GM18870 (cell line): ENCODE measurements at regions not wholly inside any gene's neighbourhood (a gene's known extent, or its start where the extent isn't known, plus 50 kb on each side); places are given as distances from the start of the nearest gene placed in this dataset.

ENCODE experiments used
- ATAC-seq: cut with Tn5 transposase; IDR thresholded peaks from one replicate; pipeline ENCODE4 v1.9.1; 2021; ENCODE audit warnings: moderate library complexity; ENCODE audit not compliant: unreplicated experiment

- no peak for ATAC-seq
Observed at GRCh38 chr12:66959276-66959675, 280.4 kb upstream of the GRIP1 start.

GRCh38 chr12:66960006-66960405 is 281.1 kb upstream of the GRIP1 start:
- no peak for ATAC-seq

DNA sequence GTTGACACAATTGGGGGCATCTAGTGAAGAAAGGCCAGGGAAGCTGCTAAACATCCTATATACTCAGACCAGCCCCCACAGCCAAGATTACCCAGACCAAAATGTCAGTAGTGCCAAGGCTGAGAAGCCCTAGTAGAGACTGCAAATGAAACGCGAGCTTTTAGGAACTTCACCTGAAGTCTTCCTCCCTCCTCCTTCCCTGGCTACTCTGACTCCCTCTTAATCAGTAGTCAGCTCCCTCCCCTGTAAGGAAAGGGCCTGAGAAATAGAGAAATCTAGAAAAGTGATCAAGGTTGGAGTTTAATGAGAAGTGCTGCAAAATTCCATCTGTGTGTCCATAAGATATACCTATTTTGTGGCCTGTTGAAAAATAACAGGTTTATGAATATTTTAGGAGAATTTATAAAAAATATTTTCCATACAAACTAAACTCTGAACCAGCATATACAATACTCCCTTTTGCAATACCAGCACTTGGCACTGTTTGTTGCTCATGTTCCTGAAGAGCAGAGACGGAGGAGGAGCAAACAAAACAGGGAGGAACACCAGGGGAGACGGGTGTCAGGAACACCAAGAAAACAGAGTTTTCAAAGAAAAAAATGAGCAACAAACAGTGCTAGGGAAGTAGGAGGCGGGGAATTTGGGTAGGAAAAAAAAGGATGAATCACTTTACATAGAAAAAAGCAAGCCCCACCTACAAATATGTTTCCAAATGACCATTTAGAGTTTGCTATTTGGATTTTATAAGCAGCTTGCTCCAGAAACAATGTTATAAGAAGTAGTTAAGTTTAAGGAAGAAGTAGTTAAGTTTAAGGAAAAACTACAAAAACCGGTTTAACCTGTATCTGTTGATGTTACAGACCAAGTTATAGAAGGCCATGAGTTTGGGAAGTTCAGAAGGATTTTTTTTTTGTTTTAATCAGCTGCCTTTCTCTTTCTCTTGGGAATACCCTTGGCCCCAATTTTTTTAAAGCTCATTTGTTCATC is 282.1 kb upstream of the GRIP1 start:
- no peak for ATAC-seq

DNA sequence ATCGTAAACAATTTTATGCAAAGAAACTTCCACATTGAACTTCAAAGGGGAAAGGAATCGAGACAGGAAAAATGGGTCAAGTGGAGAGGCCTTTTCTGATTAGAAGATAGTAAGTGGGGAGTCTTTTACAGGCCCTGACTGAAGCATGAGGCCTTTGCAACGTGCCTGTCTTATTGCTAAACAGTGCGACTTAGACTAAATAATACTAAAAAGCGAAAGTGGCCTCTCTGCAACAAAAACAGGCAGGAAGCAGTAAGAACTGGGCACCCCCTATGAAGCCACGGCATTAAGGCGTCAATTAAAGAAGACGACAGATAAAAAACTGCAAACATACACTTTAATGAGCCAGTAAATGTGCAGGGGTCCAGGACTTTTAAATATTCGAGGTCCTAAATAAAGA is 283.4 kb upstream of the GRIP1 start:
- no peak for ATAC-seq

GRCh38 chr12:66963901-66964300 is 285.0 kb upstream of the GRIP1 start:
- no peak for ATAC-seq

GRCh38 chr12:66964629-66965028 is 285.8 kb upstream of the GRIP1 start:
- no peak for ATAC-seq

DNA sequence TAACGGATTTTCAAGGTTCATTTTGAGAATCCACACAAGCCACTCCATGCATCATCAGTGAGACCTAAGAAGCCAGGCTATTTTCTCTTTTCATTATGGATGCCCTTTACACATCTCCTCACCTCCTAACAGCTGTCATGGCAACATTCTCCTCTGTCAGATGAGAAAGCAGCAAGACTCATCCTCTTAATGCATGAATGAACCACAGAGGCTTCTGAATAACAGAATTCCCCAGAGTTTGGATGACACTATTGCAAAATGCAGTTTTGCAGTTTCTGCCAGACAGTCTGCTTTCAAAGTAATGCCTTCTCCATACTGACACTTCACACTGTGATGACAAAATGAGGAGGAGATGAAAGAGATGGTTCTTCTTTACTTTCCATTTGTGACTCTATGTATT is 286.7 kb upstream of the GRIP1 start:
- ATAC-seq: no peak

DNA sequence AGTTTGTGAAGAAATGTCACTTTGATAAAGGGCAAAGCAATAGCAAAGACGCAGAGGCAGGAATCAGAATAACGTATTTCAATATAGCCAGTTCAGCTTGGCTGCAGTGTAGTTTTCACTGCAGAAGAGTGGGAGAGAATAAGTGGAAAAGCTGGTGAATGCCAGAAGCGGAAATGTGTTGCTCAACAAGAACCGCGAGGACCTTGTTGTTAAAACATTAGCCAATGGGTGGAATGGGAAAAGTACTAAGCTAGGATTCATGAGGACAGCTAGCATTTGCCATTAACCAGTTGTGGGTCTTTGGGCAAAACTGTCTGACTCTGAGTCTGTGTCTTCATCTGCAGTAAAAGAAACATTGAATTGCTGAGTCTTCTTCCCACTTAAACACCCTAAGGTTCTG is 292.9 kb upstream of the GRIP1 start:
- ATAC-seq: no peak

GRCh38 chr12:66976526-66976925 is 292.6 kb upstream of the CAND1 start:
- ATAC-seq: no peak

GRCh38 chr12:66978802-66979201 is 290.4 kb upstream of the CAND1 start:
- no peak for ATAC-seq

- no peak for ATAC-seq
Observed at GRCh38 chr12:66979251-66979650, 289.9 kb upstream of the CAND1 start.

DNA sequence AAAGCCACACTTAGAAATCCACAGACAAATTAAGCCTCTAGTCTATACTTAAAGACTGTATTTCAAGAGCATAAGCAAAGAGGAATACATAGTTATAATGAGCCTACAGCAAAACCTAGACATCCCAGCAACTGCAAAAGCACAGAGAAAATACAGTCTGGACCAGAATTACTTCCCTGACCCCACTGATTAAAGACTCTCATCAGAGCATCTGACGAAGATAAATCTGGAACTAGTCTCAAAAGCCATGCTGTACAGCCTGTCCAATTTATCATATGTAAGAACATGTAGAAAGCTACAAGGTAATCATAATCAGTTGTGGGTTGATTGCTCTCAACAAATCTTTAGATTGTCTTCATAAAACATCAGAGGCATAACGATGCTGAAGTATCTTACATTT is 285.1 kb upstream of the CAND1 start:
- ATAC-seq: no peak

- ATAC-seq: no peak
Observed at GRCh38 chr12:66984962-66985361, 284.2 kb upstream of the CAND1 start.

- ATAC-seq: no peak
Observed at GRCh38 chr12:66999141-66999540, 270.0 kb upstream of the CAND1 start.

DNA sequence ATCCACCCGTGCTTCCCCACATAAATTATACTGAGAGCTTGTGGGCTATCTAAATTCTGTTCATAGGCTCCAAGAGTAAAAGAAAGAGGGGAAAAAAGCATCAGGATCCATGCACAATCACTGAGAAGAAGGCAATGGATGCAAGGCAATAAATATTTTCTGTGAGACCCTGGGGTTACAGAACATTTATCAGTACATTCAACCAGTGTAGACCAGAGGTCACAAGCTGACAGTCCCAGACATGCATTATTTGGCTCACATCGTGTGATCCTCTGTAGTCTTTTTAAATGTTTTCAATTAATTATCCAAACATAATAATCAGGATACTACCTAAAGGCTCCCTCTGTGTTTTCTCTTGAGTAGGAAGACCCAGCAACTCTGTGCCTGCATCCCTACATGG is 267.9 kb upstream of the CAND1 start:
- no peak for ATAC-seq

GRCh38 chr12:67002720-67003119 is 266.4 kb upstream of the CAND1 start:
- no peak for ATAC-seq

DNA sequence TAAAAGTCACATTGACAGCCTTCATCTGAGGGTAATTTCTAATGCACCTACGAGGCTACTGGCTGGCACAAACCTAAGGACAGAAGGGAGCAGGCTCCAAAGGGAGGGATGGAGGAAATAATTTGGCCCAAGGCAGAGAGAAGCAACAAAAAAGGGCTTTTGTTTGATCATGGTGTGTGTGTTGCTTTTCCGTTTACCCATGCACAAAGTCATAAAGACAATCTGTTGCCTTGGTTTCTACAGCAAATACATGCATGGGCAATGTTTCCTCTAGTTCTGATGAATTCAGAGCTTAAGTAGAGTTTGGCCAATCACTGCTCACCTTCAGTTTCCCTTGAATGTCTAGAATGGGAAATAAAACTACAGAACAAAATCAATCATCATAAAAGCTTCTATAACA is 262.5 kb upstream of the CAND1 start:
- no peak for ATAC-seq

DNA sequence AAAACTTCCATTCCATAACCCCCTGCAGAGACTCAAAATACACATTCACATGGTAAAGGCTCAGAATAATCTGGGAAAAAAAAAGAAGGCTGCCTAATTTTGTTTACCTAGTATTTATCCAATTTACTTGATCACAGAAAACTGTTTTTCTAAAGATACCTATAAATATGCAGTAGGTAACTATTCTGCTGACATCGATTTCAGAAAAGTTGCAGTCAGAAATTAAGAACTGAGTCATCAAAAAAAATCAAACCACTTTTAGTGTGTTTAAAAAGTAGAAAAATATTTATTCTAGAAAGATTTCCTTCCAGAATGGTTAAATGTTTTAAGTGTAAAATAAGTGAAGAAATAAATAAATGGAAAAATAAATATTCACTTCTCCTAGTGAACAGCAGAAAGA is 254.5 kb upstream of the CAND1 start:
- no peak for ATAC-seq

DNA sequence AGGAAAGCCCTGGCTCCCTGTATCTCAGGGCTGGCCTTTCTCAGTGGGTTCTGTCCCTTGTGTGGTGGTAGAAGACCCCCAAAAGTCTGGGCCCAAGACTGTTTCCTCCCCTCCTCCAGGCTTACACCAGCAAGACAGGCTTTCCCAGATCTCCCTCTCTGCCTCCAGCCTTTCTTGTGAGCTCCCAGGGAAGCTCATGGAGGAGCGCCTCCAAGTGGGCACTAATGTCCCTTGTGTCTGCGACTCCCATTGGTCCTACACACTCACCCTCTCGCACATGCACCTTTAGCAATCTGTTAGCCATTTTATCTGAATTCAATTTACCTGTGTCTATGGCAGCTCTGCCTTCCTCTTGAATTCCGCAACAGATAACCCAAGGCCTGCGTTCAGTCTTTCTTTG is 251.1 kb upstream of the CAND1 start:
- no peak for ATAC-seq

- no peak for ATAC-seq
Observed at GRCh38 chr12:67019070-67019469, 250.1 kb upstream of the CAND1 start.

DNA sequence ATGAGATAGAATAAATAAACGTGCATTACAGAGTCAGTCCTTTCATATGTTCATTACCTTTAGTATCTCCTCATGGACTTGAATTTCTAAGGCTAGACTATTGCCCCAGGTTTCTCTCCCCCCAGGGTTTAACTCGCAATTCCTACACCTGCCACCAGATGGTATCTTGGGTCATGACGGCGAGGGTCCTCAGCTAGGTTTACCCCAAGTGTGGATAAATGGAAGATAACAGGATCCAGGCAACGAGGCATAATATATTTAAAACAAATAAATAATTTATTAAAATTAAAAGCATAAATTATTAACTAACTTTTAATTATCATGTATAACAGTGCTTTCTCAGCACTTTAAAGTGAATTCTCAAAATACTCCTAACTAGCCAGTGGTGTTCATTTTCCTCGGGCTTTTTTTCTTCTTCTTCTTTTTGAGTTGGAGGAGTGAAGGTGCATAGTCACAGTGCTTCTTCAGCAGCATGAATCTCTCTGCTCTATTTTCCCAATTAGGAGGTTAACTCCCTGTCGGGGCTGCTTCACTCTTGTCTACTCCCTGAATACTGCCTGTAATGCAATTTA is 243.5 kb upstream of the CAND1 start:
- ATAC-seq: peak; percentile 69

GRCh38 chr12:67026487-67027246 is 242.5 kb upstream of the CAND1 start:
- ATAC-seq: no peak
